Natural killer cell (primary cell): ENCODE measurements at regions not wholly inside any gene's neighbourhood (a gene's known extent, or its start where the extent isn't known, plus 50 kb on each side); places are given as distances from the start of the nearest gene placed in this dataset.

Source experiments
- ATAC-seq, 3 donors: fragments of 150-1000 bp in 2 of 3; fragments of 200-7000 bp in 1 of 3; cut with Tn5 transposase; 1 replicate in 1 of 3; 2 replicates in 2 of 3; pipeline ENCODE4 v1.10.0; 2021; ENCODE audit warnings: mild to moderate bottlenecking in 2 of 3, moderate library complexity in 2 of 3
- DNase-seq, 2 donors: peaks; one replicate each; pipeline versions ENCODE4 v3.0.0 to v3.0.0-alpha.2; 2013 to 2021; ENCODE audit warnings: mixed read lengths in 1 of 2
- H3K27ac ChIP-seq: one replicate; pipeline ENCODE4 v1.5.1; 2013; ENCODE audit warnings: mild to moderate bottlenecking, low read length
- H3K27me3 ChIP-seq: one replicate; pipeline ENCODE4 v1.6.1; 2013; ENCODE audit warnings: low read length; ENCODE audit not compliant: control insufficient read depth, insufficient read depth
- H3K36me3 ChIP-seq: one replicate; pipeline ENCODE4 v1.6.1; 2013; ENCODE audit warnings: low read length; ENCODE audit not compliant: control insufficient read depth, insufficient read depth
- H3K4me1 ChIP-seq: one replicate; pipeline ENCODE4 v1.6.1; 2013; ENCODE audit warnings: low read length; ENCODE audit not compliant: control insufficient read depth, insufficient read depth
- H3K4me3 ChIP-seq: one replicate; pipeline ENCODE4 v1.5.1; 2013; ENCODE audit warnings: low read length
- H3K9me3 ChIP-seq: one replicate; pipeline ENCODE4 v1.6.1; 2013; ENCODE audit warnings: low read length; ENCODE audit not compliant: control insufficient read depth, insufficient read depth
- H3K27ac Mint-ChIP-seq, 2 donors: one replicate each; pipeline ENCODE4 v1.8.0; 2022; ENCODE audit warnings: mild to moderate bottlenecking in 2 of 2, mixed read lengths in 2 of 2, moderate library complexity in 1 of 2
- H3K27me3 Mint-ChIP-seq, 2 donors: one replicate each; pipeline ENCODE4 v1.8.0; 2022; ENCODE audit warnings: low read depth in 2 of 2, mixed read lengths in 2 of 2
- H3K36me3 Mint-ChIP-seq: one replicate; pipeline ENCODE4 v1.8.0; 2022; ENCODE audit warnings: mixed read lengths
- H3K4me1 Mint-ChIP-seq, 2 donors: one replicate each; pipeline ENCODE4 v1.8.0; 2022; ENCODE audit warnings: mixed read lengths in 2 of 2
- H3K4me3 Mint-ChIP-seq: one replicate; pipeline ENCODE4 v1.8.0; 2022; ENCODE audit warnings: mild to moderate bottlenecking, moderate library complexity, mixed read lengths
- H3K9me3 Mint-ChIP-seq, 2 donors: one replicate each; pipeline ENCODE4 v1.8.0; 2022; ENCODE audit warnings: mixed read lengths in 2 of 2
- CTCF ChIP-seq: fragments of 200-600 bp; IDR thresholded peaks from one replicate; pipeline ENCODE4 v1.8.0; 2022; ENCODE audit warnings: antibody characterized with exemption
- WGBS: methylation state at CpG from one replicate; pipeline ENCODE4 v1.1.7; 2013; ENCODE audit warnings: missing lambda C conversion rate; ENCODE audit not compliant: insufficient coverage; 5-methylcytosine and 5-hydroxymethylcytosine counted together
- intact Hi-C: fragments of 100-400 bp; cut with micrococcal nuclease; formaldehyde crosslinking; loops from one replicate; pipeline ENCODE4 v1.14.2; 2022

- Histone ChIP-seq H3K9me3 (no peaks in the 10 kb centered on the region), H3K27me3 (no peaks in the 10 kb centered on the region), H3K4me3 (no peak overlapping the region), H3K36me3 (no peaks in the 10 kb centered on the region), H3K4me1 (no peaks in the 10 kb centered on the region), H3K27ac (no peak overlapping the region)
- no peak overlapping the region for H3K4me3 Mint-ChIP-seq
- DNase-seq (no peak), ATAC-seq (no peak)
- no peak for TF ChIP-seq CTCF
- H3K9me3 Mint-ChIP-seq: peaks cover 0 to 3% of the 10 kb centered on the region in 2 donors
- H3K4me1 Mint-ChIP-seq: no peaks in the 10 kb centered on the region
- WGBS: 19% methylated on average over 5 of the region's 6 CpGs
- intact Hi-C loops: no loop called here
- no peaks in the 10 kb centered on the region for H3K27me3 Mint-ChIP-seq
- no peak overlapping the region for H3K27ac Mint-ChIP-seq
- H3K36me3 Mint-ChIP-seq: no peaks in the 10 kb centered on the region
These were observed 896.7 kb upstream of the MAP3K7 start for GRCh38 chr6:91483415-91484105.

- no peak overlapping the region for H3K4me3 ChIP-seq
- H3K27ac Mint-ChIP-seq: no peak overlapping the region
- no peaks in the 10 kb centered on the region for H3K27me3 Mint-ChIP-seq
- no peak overlapping the region for H3K27ac ChIP-seq
- TF ChIP-seq CTCF: no peak
- no peaks in the 10 kb centered on the region for H3K36me3 Mint-ChIP-seq
- H3K4me1 ChIP-seq: no peaks in the 10 kb centered on the region
- H3K9me3 ChIP-seq: no peaks in the 10 kb centered on the region
- H3K36me3 ChIP-seq: no peaks in the 10 kb centered on the region
- intact Hi-C loops: no loop called here
- H3K27me3 ChIP-seq: no peaks in the 10 kb centered on the region
- WGBS: 14% methylated on average over 1 of the region's 1 CpG
- no peak overlapping the region for H3K4me3 Mint-ChIP-seq
- ATAC-seq (no peak), DNase-seq (no peak)
- H3K4me1 Mint-ChIP-seq: no peaks in the 10 kb centered on the region
- H3K9me3 Mint-ChIP-seq: peaks cover 0 to 8% of the 10 kb centered on the region in 2 donors
These were observed 895.6 kb upstream of the MAP3K7 start for GRCh38 chr6:91482498-91482897.

GRCh38 chr6:91480402-91480801 lies 893.5 kb upstream of the MAP3K7 start:
- ATAC-seq (no peak), DNase-seq (no peak)
- intact Hi-C loops: no loop called here
- no CpG with 5 or more reads among the region's 1 CpG for WGBS
- Histone ChIP-seq H3K4me3 (no peak overlapping the region), H3K4me1 (no peaks in the 10 kb centered on the region), H3K36me3 (no peaks in the 10 kb centered on the region), H3K27ac (no peak overlapping the region), H3K9me3 (no peaks in the 10 kb centered on the region), H3K27me3 (no peaks in the 10 kb centered on the region)
- Mint-ChIP-seq H3K27me3 (no peaks in the 10 kb centered on the region), H3K4me3 (no peak overlapping the region), H3K36me3 (no peaks in the 10 kb centered on the region), H3K4me1 (no peaks in the 10 kb centered on the region), H3K9me3 (peaks cover 0 to 8% of the 10 kb centered on the region in 2 donors), H3K27ac (no peak overlapping the region)
- no peak for TF ChIP-seq CTCF

GRCh38 chr6:91477688-91478087 lies 890.8 kb upstream of the MAP3K7 start:
- no peak for TF ChIP-seq CTCF
- DNase-seq (no peak), ATAC-seq (no peak)
- Mint-ChIP-seq H3K27ac (no peak overlapping the region), H3K36me3 (no peaks in the 10 kb centered on the region), H3K4me1 (no peaks in the 10 kb centered on the region), H3K9me3 (peaks cover 4 to 11% of the 10 kb centered on the region in 2 donors), H3K27me3 (no peaks in the 10 kb centered on the region), H3K4me3 (no peak overlapping the region)
- H3K27ac ChIP-seq: no peak overlapping the region
- no peaks in the 10 kb centered on the region for H3K27me3 ChIP-seq
- H3K4me1 ChIP-seq: no peaks in the 10 kb centered on the region
- WGBS: 90% methylated on average over 6 of the region's 6 CpGs
- intact Hi-C loops: no loop called here
- no peak overlapping the region for H3K4me3 ChIP-seq
- H3K36me3 ChIP-seq: no peaks in the 10 kb centered on the region
- no peaks in the 10 kb centered on the region for H3K9me3 ChIP-seq
